ENCODE measurements at regions not wholly inside any gene's neighbourhood (a gene's known extent, or its start where the extent isn't known, plus 50 kb on each side); places are given as distances from the start of the nearest gene placed in this dataset.

- no peak overlapping the region for H3K27ac ChIP-seq (ENCODE audit: low read depth, low read length)
- CTCF ChIA-PET = no interaction called here
- Mint-ChIP-seq H3K27ac (no peak overlapping the region), H3K4me3 (no peak overlapping the region), H3K9me3 (no peaks in the 10 kb centered on the region), H3K36me3 (no peaks in the 10 kb centered on the region), H3K4me1 (no peaks in the 10 kb centered on the region), H3K27me3 (peaks cover 0 to 11% (median 3%) of the 10 kb centered on the region in 5 donors)
- no peaks in the 10 kb centered on the region for H3K9me3 ChIP-seq (ENCODE audit: control insufficient read depth in 2 of 3, low read length in 3 of 3)
- ATAC-seq (no peak), DNase-seq (no peak)
- intact Hi-C loops (cut with micrococcal nuclease) = loop anchor here in 1 of 2 donors (10.0 kb wide), 1 partner anchor 910 kb away; no protein-coding TSS in a partner anchor
- H3K27me3 ChIP-seq (ENCODE audit: control insufficient read depth in 2 of 2, insufficient read depth in 2 of 2, low read length in 2 of 2) = no peaks in the 10 kb centered on the region
- no peaks in the 10 kb centered on the region for H3K4me1 ChIP-seq (ENCODE audit: control insufficient read depth in 2 of 2, insufficient read depth in 2 of 2, low read length in 2 of 2)
- POLR2A ChIA-PET = no interaction called here
- no peaks in the 10 kb centered on the region for H3K36me3 ChIP-seq (ENCODE audit: control insufficient read depth in 2 of 3, insufficient read depth in 3 of 3, low read length in 3 of 3)
- no peak overlapping the region for H3K4me3 ChIP-seq (ENCODE audit: low read length)
Measured at GRCh38 chr10:89954787-89955566, 253.6 kb downstream of the KIF20B start.

DNA sequence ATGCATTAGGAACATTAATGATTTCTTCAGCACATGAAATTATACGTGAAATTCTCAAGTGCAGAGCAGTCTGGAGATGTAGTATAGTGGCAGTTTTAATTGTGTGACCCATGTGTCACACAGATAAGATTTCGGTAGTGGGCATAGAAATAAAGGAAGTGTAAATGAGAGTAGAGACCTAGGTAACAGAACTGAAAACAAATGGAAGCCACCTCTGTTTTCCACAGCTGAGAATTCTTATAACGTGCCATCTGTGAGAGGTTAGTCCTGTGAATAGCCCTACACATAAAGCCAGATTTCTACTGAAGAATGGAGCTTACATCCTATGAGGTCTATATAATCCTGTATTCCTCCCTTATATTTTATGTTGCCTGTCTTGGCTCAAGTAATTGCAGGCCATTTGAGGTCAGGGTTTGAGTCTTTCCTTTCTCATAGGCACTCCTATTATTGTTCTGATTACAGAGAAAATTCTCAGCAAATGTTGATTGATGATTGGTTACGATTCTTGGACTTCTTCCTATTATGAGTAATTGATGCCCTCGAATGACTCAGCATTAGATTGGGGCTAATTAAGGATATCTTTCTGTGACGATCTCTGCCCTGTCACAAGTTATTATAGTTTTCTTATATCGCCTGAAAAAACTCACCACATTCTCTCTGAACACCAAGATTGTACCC lies 258.2 kb downstream of the KIF20B start:
- no peaks in the 10 kb centered on the region for H3K27me3 ChIP-seq (ENCODE audit: control insufficient read depth in 2 of 2, insufficient read depth in 2 of 2, low read length in 2 of 2)
- DNase-seq (no peak), ATAC-seq (no peak)
- H3K9me3 ChIP-seq (ENCODE audit: control insufficient read depth in 2 of 3, low read length in 3 of 3) = no peaks in the 10 kb centered on the region
- H3K4me1 Mint-ChIP-seq = no peaks in the 10 kb centered on the region
- H3K36me3 ChIP-seq (ENCODE audit: control insufficient read depth in 2 of 3, insufficient read depth in 3 of 3, low read length in 3 of 3) = no peaks in the 10 kb centered on the region
- H3K36me3 Mint-ChIP-seq = no peaks in the 10 kb centered on the region
- peaks cover 0 to 12% (median 7%) of the 10 kb centered on the region in 5 donors for H3K27me3 Mint-ChIP-seq
- H3K9me3 Mint-ChIP-seq = peaks cover 0 to 5% (median 0%) of the 10 kb centered on the region in 11 donors
- no peak overlapping the region for H3K4me3 Mint-ChIP-seq
- no peak overlapping the region for H3K27ac Mint-ChIP-seq
- POLR2A ChIA-PET = no interaction called here
- H3K27ac ChIP-seq (ENCODE audit: low read depth, low read length) = no peak overlapping the region
- intact Hi-C loops (cut with micrococcal nuclease) = loop anchor here in 1 of 2 donors (10.0 kb wide), 1 partner anchor 905 kb away; no protein-coding TSS in a partner anchor
- no peaks in the 10 kb centered on the region for H3K4me1 ChIP-seq (ENCODE audit: control insufficient read depth in 2 of 2, insufficient read depth in 2 of 2, low read length in 2 of 2)
- CTCF ChIA-PET = no interaction called here
- H3K4me3 ChIP-seq (ENCODE audit: low read length) = no peak overlapping the region

DNA sequence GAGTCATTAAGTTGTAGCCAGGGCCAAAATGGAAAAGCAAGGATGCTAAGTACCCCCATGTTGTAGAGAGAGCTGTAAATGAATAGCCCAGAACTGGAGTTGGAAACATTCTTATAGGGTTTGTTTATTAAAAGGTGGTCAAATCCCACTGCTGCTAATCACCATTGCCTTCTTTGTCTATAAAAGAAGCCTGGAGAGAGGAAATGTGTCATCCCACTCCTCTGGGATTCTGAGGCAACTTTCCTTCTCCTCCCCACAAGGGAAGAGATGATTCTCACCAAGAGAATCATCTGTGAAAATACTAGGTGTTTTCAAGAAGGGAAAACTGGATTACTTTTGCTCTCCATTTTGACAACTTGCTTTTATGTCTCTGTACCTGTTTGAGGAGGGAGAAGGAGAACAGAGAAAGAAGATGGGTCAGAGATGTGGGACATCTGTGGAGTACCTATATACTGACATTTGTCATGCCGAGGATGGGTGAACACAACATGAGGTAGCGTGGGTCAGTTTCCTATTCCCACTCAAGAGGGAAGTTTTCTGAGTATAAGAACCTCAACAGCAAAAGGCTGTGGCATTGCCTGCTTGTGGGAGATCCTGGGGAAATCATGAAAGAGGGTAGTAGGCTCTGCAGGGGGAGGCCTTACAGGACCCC lies 262.2 kb downstream of the KIF20B start:
- DNase-seq = no peak
- Mint-ChIP-seq H3K4me3 (no peak overlapping the region), H3K27me3 (peaks cover 4 to 21% (median 12%) of the 10 kb centered on the region in 5 donors), H3K9me3 (peaks cover 0 to 5% (median 0%) of the 10 kb centered on the region in 11 donors), H3K27ac (no peak overlapping the region), H3K4me1 (no peaks in the 10 kb centered on the region), H3K36me3 (no peaks in the 10 kb centered on the region)
- POLR2A ChIA-PET = no interaction called here
- intact Hi-C loops (cut with micrococcal nuclease) = no loop called here
- no peaks in the 10 kb centered on the region for H3K9me3 ChIP-seq (ENCODE audit: control insufficient read depth in 2 of 3, low read length in 3 of 3)
- CTCF ChIA-PET = no interaction called here
- H3K27me3 ChIP-seq (ENCODE audit: control insufficient read depth in 2 of 2, insufficient read depth in 2 of 2, low read length in 2 of 2) = no peaks in the 10 kb centered on the region
- no peak for ATAC-seq
- no peak overlapping the region for H3K27ac ChIP-seq (ENCODE audit: low read depth, low read length)
- H3K4me1 ChIP-seq (ENCODE audit: control insufficient read depth in 2 of 2, insufficient read depth in 2 of 2, low read length in 2 of 2) = no peaks in the 10 kb centered on the region
- H3K4me3 ChIP-seq (ENCODE audit: low read length) = no peak overlapping the region
- H3K36me3 ChIP-seq (ENCODE audit: control insufficient read depth in 2 of 3, insufficient read depth in 3 of 3, low read length in 3 of 3) = no peaks in the 10 kb centered on the region

DNA sequence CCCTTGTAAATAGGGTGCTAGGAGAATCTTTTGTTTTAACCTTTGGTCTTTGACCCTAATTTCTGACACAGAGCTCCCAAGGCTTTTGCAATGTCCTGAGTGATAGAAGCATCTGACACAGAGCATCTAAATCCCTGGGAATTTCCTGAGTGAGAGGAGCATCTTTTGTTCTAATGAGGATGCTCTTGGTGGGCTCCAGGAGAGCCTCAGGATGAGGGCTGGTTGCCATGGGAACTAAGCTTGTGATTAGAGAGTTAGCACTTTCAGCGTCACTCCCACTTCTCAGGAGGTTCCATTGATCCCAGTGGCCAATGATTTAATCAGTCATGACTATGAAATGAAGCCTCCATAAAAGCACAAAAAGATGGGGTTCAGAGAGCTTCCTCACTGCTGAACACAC lies 264.8 kb downstream of the KIF20B start:
- no peak overlapping the region for H3K27ac Mint-ChIP-seq
- DNase-seq = no peak
- Histone ChIP-seq H3K36me3 (ENCODE audit: control insufficient read depth in 2 of 3, insufficient read depth in 3 of 3, low read length in 3 of 3) (no peaks in the 10 kb centered on the region), H3K4me1 (ENCODE audit: control insufficient read depth in 2 of 2, insufficient read depth in 2 of 2, low read length in 2 of 2) (no peaks in the 10 kb centered on the region), H3K27ac (ENCODE audit: low read depth, low read length) (no peak overlapping the region), H3K27me3 (ENCODE audit: control insufficient read depth in 2 of 2, insufficient read depth in 2 of 2, low read length in 2 of 2) (no peaks in the 10 kb centered on the region), H3K4me3 (ENCODE audit: low read length) (no peak overlapping the region), H3K9me3 (ENCODE audit: control insufficient read depth in 2 of 3, low read length in 3 of 3) (no peaks in the 10 kb centered on the region)
- intact Hi-C loops (cut with micrococcal nuclease) = no loop called here
- ATAC-seq = no peak
- H3K4me1 Mint-ChIP-seq = peaks cover 0 to 11% (median 8%) of the 10 kb centered on the region in 7 donors
- peaks cover 4 to 15% (median 11%) of the 10 kb centered on the region in 5 donors for H3K27me3 Mint-ChIP-seq
- CTCF ChIA-PET = no interaction called here
- POLR2A ChIA-PET = no interaction called here
- H3K4me3 Mint-ChIP-seq = no peak overlapping the region
- no peaks in the 10 kb centered on the region for H3K36me3 Mint-ChIP-seq
- peaks cover 0 to 5% (median 0%) of the 10 kb centered on the region in 11 donors for H3K9me3 Mint-ChIP-seq

DNA sequence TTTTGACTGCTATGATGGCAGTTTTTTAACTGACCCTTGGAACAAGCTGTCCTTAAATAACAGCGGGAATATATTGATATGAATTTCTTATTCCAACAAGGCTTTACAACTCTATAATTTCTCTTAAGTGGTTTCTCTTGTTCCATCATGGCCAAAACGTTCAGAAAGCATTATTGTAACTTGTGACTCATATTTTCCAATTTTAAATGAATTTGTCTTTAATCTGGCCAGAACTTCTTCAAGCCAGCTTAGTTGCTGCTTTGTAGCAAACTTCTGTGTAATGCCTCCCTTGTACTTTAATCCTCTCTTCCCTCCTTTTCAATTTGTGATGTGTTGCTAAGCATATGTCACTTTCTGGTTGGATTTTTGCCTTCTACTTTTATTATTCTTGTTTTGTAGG lies 271.9 kb downstream of the KIF20B start:
- Histone ChIP-seq H3K4me1 (ENCODE audit: control insufficient read depth in 2 of 2, insufficient read depth in 2 of 2, low read length in 2 of 2) (no peaks in the 10 kb centered on the region), H3K27ac (ENCODE audit: low read depth, low read length) (no peak overlapping the region), H3K27me3 (ENCODE audit: control insufficient read depth in 2 of 2, insufficient read depth in 2 of 2, low read length in 2 of 2) (no peaks in the 10 kb centered on the region), H3K9me3 (ENCODE audit: control insufficient read depth in 2 of 3, low read length in 3 of 3) (no peaks in the 10 kb centered on the region), H3K4me3 (ENCODE audit: low read length) (no peak overlapping the region), H3K36me3 (ENCODE audit: control insufficient read depth in 2 of 3, insufficient read depth in 3 of 3, low read length in 3 of 3) (no peaks in the 10 kb centered on the region)
- Mint-ChIP-seq H3K27me3 (peaks cover 0 to 19% (median 0%) of the 10 kb centered on the region in 5 donors), H3K4me3 (no peak overlapping the region), H3K36me3 (no peaks in the 10 kb centered on the region), H3K4me1 (peaks cover 0 to 11% (median 8%) of the 10 kb centered on the region in 7 donors), H3K27ac (no peak overlapping the region), H3K9me3 (peaks cover 0 to 2% (median 0%) of the 10 kb centered on the region in 11 donors)
- ATAC-seq (no peak), DNase-seq (no peak)
- ChIA-PET CTCF (no interaction called here), POLR2A (no interaction called here)
- intact Hi-C loops (cut with micrococcal nuclease) = loop anchor here in 1 of 2 donors (10.0 kb wide), 1 partner anchor 179 kb away; no protein-coding TSS in a partner anchor

DNA sequence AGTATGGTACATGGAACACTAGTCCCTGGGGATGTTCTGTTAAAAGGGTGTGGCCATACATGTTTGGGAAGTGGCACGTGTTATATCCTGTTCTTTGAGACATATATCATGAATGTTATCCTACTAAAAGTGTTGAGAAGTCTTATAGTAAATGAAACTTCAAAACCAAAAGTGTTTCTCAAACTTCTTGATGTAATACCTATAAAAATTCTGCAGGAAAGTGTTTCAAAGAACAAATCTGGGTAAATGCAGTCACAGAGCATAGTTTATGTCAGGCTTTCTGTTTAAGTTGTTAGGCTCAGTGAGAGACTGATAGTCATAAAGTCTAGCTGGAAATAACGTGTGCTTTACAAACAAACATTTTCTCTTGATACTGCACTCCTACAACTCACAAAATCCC lies 273.7 kb downstream of the KIF20B start:
- Mint-ChIP-seq H3K27me3 (peaks cover 0 to 19% (median 0%) of the 10 kb centered on the region in 5 donors), H3K27ac (no peak overlapping the region), H3K4me1 (peaks cover 0 to 3% (median 0%) of the 10 kb centered on the region in 7 donors), H3K9me3 (peaks cover 0 to 2% (median 0%) of the 10 kb centered on the region in 11 donors), H3K4me3 (no peak overlapping the region), H3K36me3 (no peaks in the 10 kb centered on the region)
- POLR2A ChIA-PET = no interaction called here
- Histone ChIP-seq H3K27me3 (ENCODE audit: control insufficient read depth in 2 of 2, insufficient read depth in 2 of 2, low read length in 2 of 2) (no peaks in the 10 kb centered on the region), H3K27ac (ENCODE audit: low read depth, low read length) (no peak overlapping the region), H3K4me1 (ENCODE audit: control insufficient read depth in 2 of 2, insufficient read depth in 2 of 2, low read length in 2 of 2) (no peaks in the 10 kb centered on the region), H3K4me3 (ENCODE audit: low read length) (no peak overlapping the region), H3K36me3 (ENCODE audit: control insufficient read depth in 2 of 3, insufficient read depth in 3 of 3, low read length in 3 of 3) (no peaks in the 10 kb centered on the region), H3K9me3 (ENCODE audit: control insufficient read depth in 2 of 3, low read length in 3 of 3) (no peaks in the 10 kb centered on the region)
- CTCF ChIA-PET = no interaction called here
- DNase-seq = no peak
- ATAC-seq = no peak
- intact Hi-C loops (cut with micrococcal nuclease) = loop anchor here in 1 of 2 donors (10.0 kb wide), 1 partner anchor 180 kb away; no protein-coding TSS in a partner anchor
